Uterus (tissue), 2 donors: ENCODE measurements at regions not wholly inside any gene's neighbourhood (a gene's known extent, or its start where the extent isn't known, plus 50 kb on each side); places are given as distances from the start of the nearest gene placed in this dataset.
"Not testable (repeated sequence)": the region's sequence is repeated elsewhere in the genome, so short reads cannot be mapped to it uniquely, and the experiment has no call there.

Source experiments
- POLR2A ChIP-seq, 2 donors: fragments of 450-650 bp; IDR thresholded peaks; one replicate each; pipeline ENCODE4 v1.6.1; 2016; ENCODE audit warnings: antibody characterized with exemption in 2 of 2, mild to moderate bottlenecking in 1 of 2, moderate library complexity in 1 of 2
- TF ChIP-seq, protein P1 (sequence below), 4 experiments: fragments of 200-600 bp in 2 of 4; fragments of 450-650 bp in 2 of 4; sonication (generic) in 2 of 4; IDR thresholded peaks; one replicate each; pipeline ENCODE4 v1.5.1; 2016 to 2019; ENCODE audit warnings: antibody characterized with exemption in 4 of 4, mild to moderate bottlenecking in 2 of 4, moderate library complexity in 1 of 4

DNA sequence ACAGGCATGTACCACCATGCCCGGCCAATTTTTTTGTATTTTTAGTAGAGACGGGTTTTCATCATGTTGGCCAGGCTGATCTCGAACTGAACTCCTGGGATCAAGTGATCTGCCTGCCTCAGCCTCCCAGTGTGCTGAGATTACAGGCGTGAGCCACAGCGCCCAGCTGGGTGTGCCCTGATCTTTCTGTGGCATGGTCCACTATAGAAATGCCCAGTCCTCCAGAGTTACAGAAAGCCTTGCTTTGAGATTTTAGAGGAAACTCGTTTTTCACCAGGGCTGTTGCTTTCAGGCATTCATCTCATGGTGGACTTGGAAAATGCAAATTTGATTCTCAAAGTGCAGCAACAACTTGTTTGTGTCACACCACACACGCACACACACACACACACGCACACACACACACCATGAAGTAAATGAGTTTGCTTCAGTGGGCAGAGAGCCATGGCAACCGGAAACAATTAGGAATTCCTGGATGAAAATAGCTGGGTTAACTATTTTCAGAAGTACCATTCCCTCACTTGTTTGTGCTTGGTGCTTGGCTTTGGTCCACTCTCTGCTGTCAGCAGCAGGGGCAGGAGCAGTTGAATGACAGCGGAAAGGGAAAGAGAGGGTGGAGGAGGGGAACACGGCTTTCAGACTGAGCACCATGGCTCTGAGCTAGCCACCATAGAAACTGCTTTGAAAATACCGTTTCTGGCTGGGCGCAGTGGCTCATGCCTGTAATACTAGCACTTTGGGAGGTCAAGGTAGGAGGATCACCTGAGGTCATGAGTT, 160.1 kb upstream of the NBPF12 start:
- TF ChIP-seq, protein P1, sequence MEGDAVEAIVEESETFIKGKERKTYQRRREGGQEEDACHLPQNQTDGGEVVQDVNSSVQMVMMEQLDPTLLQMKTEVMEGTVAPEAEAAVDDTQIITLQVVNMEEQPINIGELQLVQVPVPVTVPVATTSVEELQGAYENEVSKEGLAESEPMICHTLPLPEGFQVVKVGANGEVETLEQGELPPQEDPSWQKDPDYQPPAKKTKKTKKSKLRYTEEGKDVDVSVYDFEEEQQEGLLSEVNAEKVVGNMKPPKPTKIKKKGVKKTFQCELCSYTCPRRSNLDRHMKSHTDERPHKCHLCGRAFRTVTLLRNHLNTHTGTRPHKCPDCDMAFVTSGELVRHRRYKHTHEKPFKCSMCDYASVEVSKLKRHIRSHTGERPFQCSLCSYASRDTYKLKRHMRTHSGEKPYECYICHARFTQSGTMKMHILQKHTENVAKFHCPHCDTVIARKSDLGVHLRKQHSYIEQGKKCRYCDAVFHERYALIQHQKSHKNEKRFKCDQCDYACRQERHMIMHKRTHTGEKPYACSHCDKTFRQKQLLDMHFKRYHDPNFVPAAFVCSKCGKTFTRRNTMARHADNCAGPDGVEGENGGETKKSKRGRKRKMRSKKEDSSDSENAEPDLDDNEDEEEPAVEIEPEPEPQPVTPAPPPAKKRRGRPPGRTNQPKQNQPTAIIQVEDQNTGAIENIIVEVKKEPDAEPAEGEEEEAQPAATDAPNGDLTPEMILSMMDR (IDR thresholded peaks at IDR 0.05), result not testable (repeated sequence)
- not testable (repeated sequence) for TF ChIP-seq POLR2A (IDR thresholded peaks at IDR 0.05)
